ENCODE measurements at regions not wholly inside any gene's neighbourhood (a gene's known extent, or its start where the extent isn't known, plus 50 kb on each side); places are given as distances from the start of the nearest gene placed in this dataset.
"Not testable (repeated sequence)": the region's sequence is repeated elsewhere in the genome, so short reads cannot be mapped to it uniquely, and the experiment has no call there.

- DNase-seq, result no peak
These were observed 78.9 kb upstream of the PPP2R3B start for GRCh38 chrX:465418-466215.

GRCh38 chrX:466836-467235 is 80.1 kb upstream of the PPP2R3B start:
- DNase-seq, result not testable (repeated sequence)

- DNase-seq, result not testable (repeated sequence)
These were observed 81.0 kb upstream of the PPP2R3B start for GRCh38 chrX:467686-468085.

- DNase-seq, result no peak
These were observed 82.3 kb upstream of the PPP2R3B start for GRCh38 chrX:468979-469378.

- no peak for DNase-seq
These were observed 84.0 kb upstream of the PPP2R3B start for GRCh38 chrX:470686-471085.

- DNase-seq, result no peak
These were observed 84.6 kb upstream of the PPP2R3B start for GRCh38 chrX:471281-471680.

- not testable (repeated sequence) for DNase-seq
These were observed 85.6 kb upstream of the PPP2R3B start for GRCh38 chrX:472275-472674.

GRCh38 chrX:475926-476723 is 89.4 kb upstream of the PPP2R3B start:
- DNase-seq, result no peak

GRCh38 chrX:476724-477075 is 90.0 kb upstream of the PPP2R3B start:
- DNase-seq, result no peak

- no peak for DNase-seq
These were observed 90.8 kb upstream of the PPP2R3B start for GRCh38 chrX:477441-478012.

- no peak for DNase-seq
These were observed 92.7 kb upstream of the PPP2R3B start for GRCh38 chrX:479273-479981.

- DNase-seq, result no peak
These were observed 94.2 kb upstream of the PPP2R3B start for GRCh38 chrX:480861-481417.

- no peak for DNase-seq
These were observed 95.5 kb upstream of the PPP2R3B start for GRCh38 chrX:482192-482701.

- no peak for DNase-seq
These were observed 96.0 kb upstream of the PPP2R3B start for GRCh38 chrX:482702-483203.

GRCh38 chrX:485368-485767 is 98.7 kb upstream of the PPP2R3B start:
- DNase-seq, result no peak

GRCh38 chrX:486325-486724 is 99.6 kb upstream of the PPP2R3B start:
- DNase-seq, result no peak

GRCh38 chrX:487836-488235 is 101.1 kb upstream of the PPP2R3B start:
- DNase-seq, result no peak

- DNase-seq, result no peak
These were observed 103.1 kb upstream of the PPP2R3B start for GRCh38 chrX:489820-490219.

- DNase-seq, result no peak
These were observed 110.7 kb upstream of the PPP2R3B start for GRCh38 chrX:497186-498014.

- DNase-seq, result not testable (repeated sequence)
These were observed 112.2 kb upstream of the PPP2R3B start for GRCh38 chrX:498901-499300.

- no peak for DNase-seq
These were observed 113.2 kb upstream of the PPP2R3B start for GRCh38 chrX:499870-500364.
